ENCODE measurements at regions not wholly inside any gene's neighbourhood (a gene's known extent, or its start where the extent isn't known, plus 50 kb on each side); places are given as distances from the start of the nearest gene placed in this dataset.

DNA sequence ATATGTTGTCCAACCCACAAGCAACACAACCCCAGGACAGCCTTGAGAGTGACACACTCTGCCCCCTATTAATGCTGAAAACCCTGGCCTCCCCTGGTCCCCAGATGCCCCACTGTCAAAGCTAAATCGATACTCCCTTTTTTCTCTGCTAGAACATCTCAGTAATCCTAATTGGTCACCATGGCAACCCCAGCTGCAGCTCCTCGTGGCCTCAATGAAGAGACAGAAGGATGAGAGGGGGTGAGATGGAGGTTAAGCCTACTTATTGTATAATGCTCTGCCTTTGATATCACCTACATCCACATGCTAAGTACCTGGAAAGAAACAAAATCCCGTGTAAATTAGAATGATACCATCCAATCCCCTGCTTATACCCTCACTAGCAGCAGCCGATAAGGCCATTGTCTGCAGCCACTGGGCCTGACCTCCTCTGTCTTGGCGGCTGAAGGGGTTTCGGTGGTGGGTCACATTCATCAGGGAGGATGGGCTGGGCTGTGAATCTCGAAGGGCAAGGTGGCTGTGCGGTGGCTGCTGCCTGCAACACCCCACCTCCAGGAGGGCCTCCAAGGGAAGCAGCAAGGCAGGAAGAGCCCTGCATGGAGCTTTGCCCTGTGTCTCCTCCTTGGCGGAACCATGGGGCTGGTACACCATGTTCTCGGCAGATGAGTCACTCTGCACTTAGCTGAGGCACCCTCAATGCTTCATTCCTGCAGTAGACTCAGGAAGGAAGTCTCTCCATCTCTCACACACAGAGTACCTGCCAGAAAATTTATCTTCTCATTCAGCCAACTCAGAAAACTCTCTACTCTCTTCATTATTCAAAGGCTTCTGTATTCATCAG lies 399.5 kb downstream of the BUD13 start:
- TF ChIP-seq, protein P1, sequence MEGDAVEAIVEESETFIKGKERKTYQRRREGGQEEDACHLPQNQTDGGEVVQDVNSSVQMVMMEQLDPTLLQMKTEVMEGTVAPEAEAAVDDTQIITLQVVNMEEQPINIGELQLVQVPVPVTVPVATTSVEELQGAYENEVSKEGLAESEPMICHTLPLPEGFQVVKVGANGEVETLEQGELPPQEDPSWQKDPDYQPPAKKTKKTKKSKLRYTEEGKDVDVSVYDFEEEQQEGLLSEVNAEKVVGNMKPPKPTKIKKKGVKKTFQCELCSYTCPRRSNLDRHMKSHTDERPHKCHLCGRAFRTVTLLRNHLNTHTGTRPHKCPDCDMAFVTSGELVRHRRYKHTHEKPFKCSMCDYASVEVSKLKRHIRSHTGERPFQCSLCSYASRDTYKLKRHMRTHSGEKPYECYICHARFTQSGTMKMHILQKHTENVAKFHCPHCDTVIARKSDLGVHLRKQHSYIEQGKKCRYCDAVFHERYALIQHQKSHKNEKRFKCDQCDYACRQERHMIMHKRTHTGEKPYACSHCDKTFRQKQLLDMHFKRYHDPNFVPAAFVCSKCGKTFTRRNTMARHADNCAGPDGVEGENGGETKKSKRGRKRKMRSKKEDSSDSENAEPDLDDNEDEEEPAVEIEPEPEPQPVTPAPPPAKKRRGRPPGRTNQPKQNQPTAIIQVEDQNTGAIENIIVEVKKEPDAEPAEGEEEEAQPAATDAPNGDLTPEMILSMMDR (IDR thresholded peaks at IDR 0.05), result no peak
- no peak for TF ChIP-seq EZH2 (IDR thresholded peaks at IDR 0.05)
